ENCODE measurements at regions not wholly inside any gene's neighbourhood (a gene's known extent, or its start where the extent isn't known, plus 50 kb on each side); places are given as distances from the start of the nearest gene placed in this dataset.

- DNase-seq (ENCODE audit: low read depth): no peak
- TF ChIP-seq CTCF (IDR thresholded peaks at IDR 0.05; ENCODE audit: low read length, missing control alignments): no peak
These were observed 574.7 kb downstream of the USP25 start for GRCh38 chr21:16304174-16305095.

GRCh38 chr21:16305686-16306085 is 575.9 kb downstream of the USP25 start:
- peak; percentile 18 for DNase-seq (ENCODE audit: low read depth)
- H3K4me3 ChIP-seq (replicated peaks; ENCODE audit: low read depth, low read length): no peak overlapping the region
- no peak for TF ChIP-seq CTCF (IDR thresholded peaks at IDR 0.05; ENCODE audit: low read length, missing control alignments)

More at GRCh38 chr21:16304174-16305095, 574.7 kb downstream of the USP25 start:
- H3K4me3 ChIP-seq (replicated peaks; ENCODE audit: low read depth, low read length): no peak overlapping the region

- TF ChIP-seq CTCF (IDR thresholded peaks at IDR 0.05; ENCODE audit: low read length, missing control alignments): no peak
- no peak overlapping the region for H3K4me3 ChIP-seq (replicated peaks; ENCODE audit: low read depth, low read length)
- DNase-seq (ENCODE audit: low read depth): no peak
These were observed 577.5 kb downstream of the USP25 start for GRCh38 chr21:16307256-16307655.

GRCh38 chr21:16308269-16308668 is 578.5 kb downstream of the USP25 start:
- no peak for TF ChIP-seq CTCF (IDR thresholded peaks at IDR 0.05; ENCODE audit: low read length, missing control alignments)
- DNase-seq (ENCODE audit: low read depth): peak; percentile 21
- peak overlapping the region; percentile 23 for H3K4me3 ChIP-seq (replicated peaks; ENCODE audit: low read depth, low read length)

- no peak overlapping the region for H3K4me3 ChIP-seq (replicated peaks; ENCODE audit: low read depth, low read length)
- no peak for DNase-seq (ENCODE audit: low read depth)
- TF ChIP-seq CTCF (IDR thresholded peaks at IDR 0.05; ENCODE audit: low read length, missing control alignments): no peak
These were observed 579.6 kb downstream of the USP25 start for GRCh38 chr21:16309250-16309971.

GRCh38 chr21:16310176-16310575 is 580.4 kb downstream of the USP25 start:
- TF ChIP-seq CTCF (IDR thresholded peaks at IDR 0.05; ENCODE audit: low read length, missing control alignments): no peak
- no peak overlapping the region for H3K4me3 ChIP-seq (replicated peaks; ENCODE audit: low read depth, low read length)
- DNase-seq (ENCODE audit: low read depth): no peak

All from fibroblast of pulmonary artery (primary cell).